ENCODE measurements at regions not wholly inside any gene's neighbourhood (a gene's known extent, or its start where the extent isn't known, plus 50 kb on each side); places are given as distances from the start of the nearest gene placed in this dataset.

GRCh38 chr1:170219163-170219562, 73.4 kb downstream of the NTMT2 start:
- Histone ChIP-seq H4K20me1 (ENCODE audit: control insufficient read depth, extremely low read depth, insufficient read depth, low read length) (no peaks in the 10 kb centered on the region), H3K9me1 (ENCODE audit: control insufficient read depth, extremely low read depth, insufficient read depth, low read length) (no peaks in the 10 kb centered on the region), H2AFZ (ENCODE audit: control insufficient read depth, low read length) (no peak overlapping the region), H3K4me2 (ENCODE audit: control insufficient read depth, extremely low read depth, insufficient read depth, low read depth, low read length) (no peak overlapping the region), H3K79me2 (ENCODE audit: control insufficient read depth, insufficient read depth, low read length) (no peaks in the 10 kb centered on the region), H3K27ac (ENCODE audit: control insufficient read depth, insufficient read depth, low read length) (no peak overlapping the region), H3K4me1 (ENCODE audit: control insufficient read depth, extremely low read depth, insufficient read depth, low read length) (no peaks in the 10 kb centered on the region), H3K36me3 (ENCODE audit: control insufficient read depth in 2 of 2, extremely low read depth in 1 of 2, insufficient read depth in 2 of 2, low read length in 2 of 2) (no peaks in the 10 kb centered on the region), H3K9me3 (ENCODE audit: control insufficient read depth, low read depth, low read length) (no peaks in the 10 kb centered on the region), H3K27me3 (ENCODE audit: control insufficient read depth, extremely low read depth, insufficient read depth, low read length) (no peaks in the 10 kb centered on the region), H3K4me3 (ENCODE audit: control insufficient read depth in 2 of 3, extremely low read depth in 1 of 3, insufficient read depth in 2 of 3, low read depth in 1 of 3, low read length in 3 of 3) (no peak overlapping the region), H3K9ac (ENCODE audit: control insufficient read depth, extremely low read depth, insufficient read depth, low read length) (no peak overlapping the region)
- DNase-seq (ENCODE audit: low read depth, low spot score) (no peak), FAIRE-seq (no peak)
- TF ChIP-seq CTCF (optimal IDR thresholded peaks at IDR 0.05 in 1 of 3, IDR thresholded peaks at IDR 0.05 in 1 of 3, conservative IDR thresholded peaks at IDR 0.05 in 1 of 3; ENCODE audit: extremely low read depth in 1 of 3, insufficient read depth in 2 of 3, low read length in 3 of 3) (no peak), EZH2 (IDR thresholded peaks at IDR 0.05; ENCODE audit: low read length) (no peak)
- dilution Hi-C loops (cut with MboI; ENCODE audit: extremely low pct_ligation_motif_present, low sequenced_read_pairs), result no loop called here

- no peak for DNase-seq (ENCODE audit: low read depth, low spot score)
- Histone ChIP-seq H3K79me2 (ENCODE audit: control insufficient read depth, insufficient read depth, low read length) (no peaks in the 10 kb centered on the region), H3K27ac (ENCODE audit: control insufficient read depth, insufficient read depth, low read length) (no peak overlapping the region), H3K4me1 (ENCODE audit: control insufficient read depth, extremely low read depth, insufficient read depth, low read length) (no peaks in the 10 kb centered on the region), H3K4me3 (ENCODE audit: control insufficient read depth in 2 of 3, extremely low read depth in 1 of 3, insufficient read depth in 2 of 3, low read depth in 1 of 3, low read length in 3 of 3) (no peak overlapping the region), H3K9me1 (ENCODE audit: control insufficient read depth, extremely low read depth, insufficient read depth, low read length) (no peaks in the 10 kb centered on the region), H3K36me3 (ENCODE audit: control insufficient read depth in 2 of 2, extremely low read depth in 1 of 2, insufficient read depth in 2 of 2, low read length in 2 of 2) (no peaks in the 10 kb centered on the region), H3K9ac (ENCODE audit: control insufficient read depth, extremely low read depth, insufficient read depth, low read length) (no peak overlapping the region), H3K27me3 (ENCODE audit: control insufficient read depth, extremely low read depth, insufficient read depth, low read length) (no peaks in the 10 kb centered on the region), H3K4me2 (ENCODE audit: control insufficient read depth, extremely low read depth, insufficient read depth, low read depth, low read length) (no peak overlapping the region), H2AFZ (ENCODE audit: control insufficient read depth, low read length) (no peak overlapping the region), H4K20me1 (ENCODE audit: control insufficient read depth, extremely low read depth, insufficient read depth, low read length) (no peaks in the 10 kb centered on the region), H3K9me3 (ENCODE audit: control insufficient read depth, low read depth, low read length) (no peaks in the 10 kb centered on the region)
- FAIRE-seq, result no peak
- dilution Hi-C loops (cut with MboI; ENCODE audit: extremely low pct_ligation_motif_present, low sequenced_read_pairs), result no loop called here
- TF ChIP-seq EZH2 (IDR thresholded peaks at IDR 0.05; ENCODE audit: low read length), result no peak
- no peak for TF ChIP-seq CTCF (optimal IDR thresholded peaks at IDR 0.05 in 1 of 3, IDR thresholded peaks at IDR 0.05 in 1 of 3, conservative IDR thresholded peaks at IDR 0.05 in 1 of 3; ENCODE audit: extremely low read depth in 1 of 3, insufficient read depth in 2 of 3, low read length in 3 of 3)
Observed at GRCh38 chr1:170221031-170221430, 75.3 kb downstream of the NTMT2 start.

All from keratinocyte (primary cell).